ENCODE measurements at regions not wholly inside any gene's neighbourhood (a gene's known extent, or its start where the extent isn't known, plus 50 kb on each side); places are given as distances from the start of the nearest gene placed in this dataset.
"Not testable (repeated sequence)": the region's sequence is repeated elsewhere in the genome, so short reads cannot be mapped to it uniquely, and the experiment has no call there.

- H3K36me3 ChIP-seq, result no peaks in the 10 kb centered on the region
- intact Hi-C loops (cut with DNase I), result no loop called here
- no peak for DNase-seq
- no peak overlapping the region for H3K4me3 ChIP-seq (replicated peaks in 1 of 3)
- TF ChIP-seq CTCF (IDR thresholded peaks at IDR 0.05) (no peak), POLR2A (IDR thresholded peaks at IDR 0.05) (no peak)
- H3K27me3 ChIP-seq, result no peaks in the 10 kb centered on the region
- WGBS, 2 donors, result 88 to 89% methylated on average over 2 of the region's 2 CpGs
- H3K9me3 ChIP-seq, result no peaks in the 10 kb centered on the region
- no peak overlapping the region for H3K27ac ChIP-seq
- no peaks in the 10 kb centered on the region for H3K4me1 ChIP-seq
These were observed 93.0 kb upstream of the PRKG2 start for GRCh38 chr4:81307991-81308390.

DNA sequence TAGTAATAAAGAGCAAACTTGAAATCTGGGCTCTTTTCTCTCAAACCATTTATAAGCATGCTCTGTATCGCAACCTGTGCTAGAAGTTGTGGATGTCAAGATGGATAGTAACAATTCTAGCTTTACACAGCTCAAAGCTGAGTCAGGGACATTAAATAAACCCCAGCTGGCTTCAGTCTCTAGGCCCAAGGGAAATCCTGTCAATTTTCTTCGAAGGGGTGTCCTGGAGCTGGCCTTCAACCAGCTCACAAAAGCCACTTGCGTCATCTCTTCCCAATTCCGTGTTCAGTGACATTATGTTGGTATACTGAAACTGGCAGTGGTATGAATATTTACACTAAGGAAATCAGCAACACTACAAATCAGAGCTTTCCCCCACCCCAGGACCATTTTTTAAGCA is 89.8 kb upstream of the PRKG2 start:
- DNase-seq, result no peak
- H3K36me3 ChIP-seq, result no peaks in the 10 kb centered on the region
- intact Hi-C loops (cut with DNase I), result no loop called here
- no peaks in the 10 kb centered on the region for H3K27me3 ChIP-seq
- H3K27ac ChIP-seq, result no peak overlapping the region
- no peaks in the 10 kb centered on the region for H3K4me1 ChIP-seq
- H3K4me3 ChIP-seq (replicated peaks in 1 of 3), result no peak overlapping the region
- no peaks in the 10 kb centered on the region for H3K9me3 ChIP-seq
- TF ChIP-seq CTCF (IDR thresholded peaks at IDR 0.05) (no peak), POLR2A (IDR thresholded peaks at IDR 0.05) (no peak)
- 87 to 92% methylated on average over 4 of the region's 4 CpGs for WGBS, 2 donors

DNA sequence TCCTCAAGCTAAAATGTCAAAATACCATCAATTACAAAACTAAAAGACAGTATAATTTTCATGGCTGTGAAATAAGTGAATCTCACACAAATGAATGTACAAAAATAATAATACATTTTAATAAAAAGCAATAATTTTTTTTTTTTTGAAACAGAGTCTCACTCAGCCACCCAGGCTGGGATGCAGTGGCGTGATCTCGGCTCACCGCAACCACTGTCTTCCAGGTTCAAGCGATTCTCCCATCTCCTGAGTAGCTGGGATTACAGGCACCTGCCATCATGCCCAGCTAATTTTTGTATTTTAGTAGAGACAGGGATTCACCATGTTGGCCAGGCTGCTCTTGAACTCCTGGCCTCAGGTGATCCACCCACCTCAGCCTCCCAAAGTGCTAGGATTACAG is 85.3 kb upstream of the PRKG2 start:
- H3K4me3 ChIP-seq (replicated peaks in 1 of 3); H3K36me3 ChIP-seq; H3K4me1 ChIP-seq; H3K27ac ChIP-seq; DNase-seq; H3K27me3 ChIP-seq; H3K9me3 ChIP-seq; intact Hi-C loops (cut with DNase I): not testable (repeated sequence)
- WGBS, 2 donors, result 96 to 98% methylated on average over 4 of the region's 4 CpGs

GRCh38 chr4:81290813-81291212 is 75.8 kb upstream of the PRKG2 start:
- H3K4me3 ChIP-seq (replicated peaks in 1 of 3), result no peak overlapping the region
- TF ChIP-seq POLR2A (IDR thresholded peaks at IDR 0.05) (no peak), CTCF (IDR thresholded peaks at IDR 0.05) (no peak)
- intact Hi-C loops (cut with DNase I), result no loop called here
- no peaks in the 10 kb centered on the region for H3K9me3 ChIP-seq
- H3K36me3 ChIP-seq, result no peaks in the 10 kb centered on the region
- no peak for DNase-seq
- H3K27me3 ChIP-seq, result no peaks in the 10 kb centered on the region
- no peak overlapping the region for H3K27ac ChIP-seq
- no peaks in the 10 kb centered on the region for H3K4me1 ChIP-seq

DNA sequence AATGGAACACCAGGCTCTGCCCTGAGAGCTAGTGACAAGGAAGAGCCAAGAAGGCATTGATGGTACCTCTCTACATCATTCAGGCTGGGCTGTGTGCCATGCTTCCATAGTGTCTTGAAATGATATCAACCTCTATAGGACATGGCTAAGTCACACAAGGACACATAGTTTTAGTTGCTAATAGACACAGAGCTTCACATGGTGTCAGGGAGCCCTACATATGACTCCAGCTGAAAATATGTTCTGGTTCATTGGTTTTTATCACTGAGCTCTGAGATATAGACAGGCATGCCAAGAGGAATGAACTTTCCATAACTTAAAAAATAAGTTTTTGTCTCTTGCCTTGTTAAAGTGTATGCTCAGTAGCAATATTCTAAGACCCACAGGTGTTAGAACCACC is 72.1 kb upstream of the PRKG2 start:
- DNase-seq, result no peak
- Histone ChIP-seq H3K9me3 (no peaks in the 10 kb centered on the region), H3K4me1 (no peaks in the 10 kb centered on the region), H3K27ac (no peak overlapping the region), H3K4me3 (replicated peaks in 1 of 3) (no peak overlapping the region), H3K36me3 (no peaks in the 10 kb centered on the region), H3K27me3 (no peaks in the 10 kb centered on the region)
- TF ChIP-seq POLR2A (IDR thresholded peaks at IDR 0.05), result no peak
- intact Hi-C loops (cut with DNase I), result no loop called here

DNA sequence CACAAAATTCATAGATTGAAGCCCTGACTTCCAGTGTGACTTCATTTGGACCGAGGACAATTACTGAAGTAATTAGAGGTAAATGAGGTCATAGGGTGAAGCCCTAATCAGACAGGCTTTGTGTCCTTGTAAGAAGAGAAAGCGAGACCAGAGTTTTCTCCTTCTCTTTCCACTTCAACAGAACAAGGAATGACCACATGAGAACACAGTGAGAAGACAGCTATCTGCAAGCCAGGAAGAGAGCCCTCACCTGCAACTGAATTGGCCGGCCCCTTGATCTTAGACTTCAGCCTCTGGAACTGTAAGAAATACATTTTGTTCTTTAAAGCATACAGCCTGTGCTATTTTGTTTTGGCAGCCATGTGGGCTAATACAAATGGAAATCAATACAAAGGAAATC is 67.1 kb upstream of the PRKG2 start:
- no peak for DNase-seq
- H3K27ac ChIP-seq, result no peak overlapping the region
- H3K4me1 ChIP-seq, result no peaks in the 10 kb centered on the region
- 74 to 76% methylated on average over 3 of the region's 3 CpGs for WGBS, 2 donors
- H3K9me3 ChIP-seq, result no peaks in the 10 kb centered on the region
- intact Hi-C loops (cut with DNase I), result no loop called here
- H3K36me3 ChIP-seq, result no peaks in the 10 kb centered on the region
- TF ChIP-seq CTCF (IDR thresholded peaks at IDR 0.05) (no peak), POLR2A (IDR thresholded peaks at IDR 0.05) (no peak)
- H3K4me3 ChIP-seq (replicated peaks in 1 of 3), result no peak overlapping the region
- H3K27me3 ChIP-seq, result no peaks in the 10 kb centered on the region

Data from thyroid gland (tissue), 4 donors.